DOHH2 (cell line): ENCODE measurements at regions not wholly inside any gene's neighbourhood (a gene's known extent, or its start where the extent isn't known, plus 50 kb on each side); places are given as distances from the start of the nearest gene placed in this dataset.
A peak's percentile ranks its signal among the peaks of the same experiment; 100 is the strongest.

Experiments
- H3F3A ChIP-seq: fragments of 200-600 bp; sonication (generic), shearing (Covaris generic); 2 replicates; pipeline ENCODE4 v1.6.0; 2016; ENCODE audit warnings: antibody characterized with exemption, mild to moderate bottlenecking; ENCODE audit not compliant: control insufficient read depth, insufficient read depth
- H3K27ac ChIP-seq: fragments of 200-600 bp; sonication (generic); 2 replicates; pipeline ENCODE4 v1.5.1; 2014; ENCODE audit warnings: low read depth, mild to moderate bottlenecking, low read length, moderate library complexity
- H3K27me3 ChIP-seq: fragments of 200-600 bp; sonication (generic); 2 replicates; pipeline ENCODE4 v1.6.1; 2014; ENCODE audit warnings: mild to moderate bottlenecking, low read length, mixed read lengths; ENCODE audit not compliant: control insufficient read depth
- H3K36me3 ChIP-seq: fragments of 200-600 bp; sonication (generic); 2 replicates; pipeline ENCODE4 v1.6.1; 2014; ENCODE audit warnings: mild to moderate bottlenecking, low read length, moderate library complexity, mixed read lengths; ENCODE audit not compliant: control insufficient read depth
- H3K4me1 ChIP-seq: fragments of 200-600 bp; sonication (generic); 2 replicates; pipeline ENCODE4 v1.6.1; 2014; ENCODE audit warnings: mild to moderate bottlenecking, low read length, mixed read lengths; ENCODE audit not compliant: control insufficient read depth
- H3K4me2 ChIP-seq: fragments of 200-600 bp; sonication (generic); 2 replicates; pipeline ENCODE4 v1.6.0; 2014; ENCODE audit warnings: mild to moderate bottlenecking, low read length, moderate library complexity
- H3K4me3 ChIP-seq: fragments of 200-600 bp; sonication (generic); 2 replicates; pipeline ENCODE4 v1.5.1; 2014; ENCODE audit warnings: mild to moderate bottlenecking, low read length, mixed read lengths
- H3K79me2 ChIP-seq: fragments of 200-600 bp; sonication (generic); 2 replicates; pipeline ENCODE4 v1.6.1; 2014; ENCODE audit warnings: mild to moderate bottlenecking, low read length, mixed read lengths; ENCODE audit not compliant: control insufficient read depth
- H3K9me2 ChIP-seq: fragments of 200-600 bp; sonication (generic); replicated peaks from 2 replicates; pipeline ENCODE4 v1.6.1; 2014; ENCODE audit warnings: mild to moderate bottlenecking, low read length, mixed read lengths; ENCODE audit not compliant: control insufficient read depth
- H3K9me3 ChIP-seq: fragments of 200-600 bp; sonication (generic); 2 replicates; pipeline ENCODE4 v1.6.1; 2014; ENCODE audit warnings: antibody characterized with exemption, low read length, mixed read lengths; ENCODE audit not compliant: control insufficient read depth, insufficient read depth
- H4K20me1 ChIP-seq: fragments of 200-600 bp; sonication (generic); 2 replicates; pipeline ENCODE4 v1.6.0; 2014; ENCODE audit warnings: low read depth, mild to moderate bottlenecking, antibody characterized with exemption, low read length, moderate library complexity; ENCODE audit not compliant: control insufficient read depth, insufficient read depth
- CTCF ChIP-seq: fragments of 200-600 bp; sonication (generic); IDR thresholded peaks from one replicate; pipeline ENCODE4 v1.5.1; 2014; ENCODE audit warnings: antibody characterized with exemption, mild to moderate bottlenecking, low read depth, low read length; ENCODE audit not compliant: poor library complexity, severe bottlenecking
- EZH2phosphoT487 ChIP-seq: fragments of 200-600 bp; sonication (generic); IDR thresholded peaks from 2 replicates; pipeline ENCODE4 v1.6.1; 2017; ENCODE audit warnings: borderline replicate concordance, mild to moderate bottlenecking, antibody characterized with exemption, low read length, moderate library complexity, mixed read lengths

- Histone ChIP-seq H3K27ac (no peak overlapping the region), H3K4me1 (no peaks in the 10 kb centered on the region), H3F3A (no peaks in the 10 kb centered on the region), H3K4me2 (no peak overlapping the region), H3K79me2 (no peaks in the 10 kb centered on the region), H3K36me3 (no peaks in the 10 kb centered on the region), H3K9me2 (no peaks in the 10 kb centered on the region), H4K20me1 (no peaks in the 10 kb centered on the region), H3K9me3 (no peaks in the 10 kb centered on the region), H3K27me3 (no peaks in the 10 kb centered on the region), H3K4me3 (no peak overlapping the region)
- TF ChIP-seq CTCF (no peak), EZH2phosphoT487 (no peak)
Observed at GRCh38 chr10:107417446-107417845, 252.9 kb upstream of the SORCS1 start.

- Histone ChIP-seq H3F3A (no peaks in the 10 kb centered on the region), H3K4me2 (no peak overlapping the region), H3K4me1 (no peaks in the 10 kb centered on the region), H3K27me3 (no peaks in the 10 kb centered on the region), H4K20me1 (no peaks in the 10 kb centered on the region), H3K79me2 (no peaks in the 10 kb centered on the region), H3K4me3 (no peak overlapping the region), H3K9me3 (no peaks in the 10 kb centered on the region), H3K36me3 (no peaks in the 10 kb centered on the region), H3K9me2 (no peaks in the 10 kb centered on the region), H3K27ac (no peak overlapping the region)
- TF ChIP-seq CTCF (no peak), EZH2phosphoT487 (no peak)
Observed at GRCh38 chr10:107415446-107415845, 250.9 kb upstream of the SORCS1 start.

GRCh38 chr10:107413971-107414370 lies 249.5 kb upstream of the SORCS1 start:
- no peak overlapping the region for H3K27ac ChIP-seq
- no peaks in the 10 kb centered on the region for H3K79me2 ChIP-seq
- no peaks in the 10 kb centered on the region for H3K9me3 ChIP-seq
- H3K27me3 ChIP-seq: no peaks in the 10 kb centered on the region
- H3K36me3 ChIP-seq: no peaks in the 10 kb centered on the region
- H3K4me3 ChIP-seq: no peak overlapping the region
- no peak for TF ChIP-seq EZH2phosphoT487
- TF ChIP-seq CTCF: no peak
- no peaks in the 10 kb centered on the region for H3K9me2 ChIP-seq
- no peaks in the 10 kb centered on the region for H4K20me1 ChIP-seq
- H3F3A ChIP-seq: no peaks in the 10 kb centered on the region
- H3K4me1 ChIP-seq: no peaks in the 10 kb centered on the region
- H3K4me2 ChIP-seq: no peak overlapping the region

- Histone ChIP-seq H3K27ac (no peak overlapping the region), H3K4me2 (no peak overlapping the region), H3K9me2 (no peaks in the 10 kb centered on the region), H3K9me3 (no peaks in the 10 kb centered on the region), H3K27me3 (no peaks in the 10 kb centered on the region), H3F3A (no peaks in the 10 kb centered on the region), H3K4me3 (no peak overlapping the region), H3K4me1 (no peaks in the 10 kb centered on the region), H3K36me3 (no peaks in the 10 kb centered on the region), H3K79me2 (no peaks in the 10 kb centered on the region), H4K20me1 (no peaks in the 10 kb centered on the region)
- TF ChIP-seq EZH2phosphoT487: no peak
- peak; percentile 34 for TF ChIP-seq CTCF
Observed at GRCh38 chr10:107409522-107409921, 245.0 kb upstream of the SORCS1 start.
